ENCODE measurements at regions not wholly inside any gene's neighbourhood (a gene's known extent, or its start where the extent isn't known, plus 50 kb on each side); places are given as distances from the start of the nearest gene placed in this dataset.
A peak's percentile ranks its signal among the peaks of the same experiment; 100 is the strongest.
"Not testable (repeated sequence)": the region's sequence is repeated elsewhere in the genome, so short reads cannot be mapped to it uniquely, and the experiment has no call there.

DNA sequence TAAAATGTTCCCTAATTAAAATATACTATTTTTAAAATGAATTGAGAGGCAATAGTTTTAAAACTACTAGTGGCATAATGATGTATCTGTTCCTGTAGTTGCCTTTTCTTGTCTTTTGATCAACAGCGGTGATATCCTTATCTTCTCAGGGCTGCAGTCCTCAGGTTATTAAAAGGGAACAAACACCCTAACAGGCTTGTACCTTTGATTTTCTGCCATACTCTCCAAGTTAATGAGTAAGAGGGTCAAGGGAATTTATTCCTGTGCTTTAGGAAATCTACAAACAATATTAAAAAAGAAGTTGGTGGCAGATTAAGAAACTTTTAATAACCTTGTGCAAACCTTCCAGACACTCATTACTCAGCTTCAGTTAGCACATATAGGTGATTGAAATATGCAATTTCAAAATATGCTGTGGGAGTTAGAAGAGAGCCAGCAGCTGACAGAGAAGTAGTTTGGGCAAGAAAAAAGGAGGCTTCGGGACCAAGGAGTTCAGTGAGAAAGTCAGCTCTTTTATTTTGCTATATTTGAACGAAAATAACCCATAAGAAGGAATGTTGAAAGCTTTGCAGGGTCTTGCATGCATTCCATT lies 81.0 kb upstream of the TLE4 start:
- no peak for DNase-seq (ENCODE audit: low spot score)

DNA sequence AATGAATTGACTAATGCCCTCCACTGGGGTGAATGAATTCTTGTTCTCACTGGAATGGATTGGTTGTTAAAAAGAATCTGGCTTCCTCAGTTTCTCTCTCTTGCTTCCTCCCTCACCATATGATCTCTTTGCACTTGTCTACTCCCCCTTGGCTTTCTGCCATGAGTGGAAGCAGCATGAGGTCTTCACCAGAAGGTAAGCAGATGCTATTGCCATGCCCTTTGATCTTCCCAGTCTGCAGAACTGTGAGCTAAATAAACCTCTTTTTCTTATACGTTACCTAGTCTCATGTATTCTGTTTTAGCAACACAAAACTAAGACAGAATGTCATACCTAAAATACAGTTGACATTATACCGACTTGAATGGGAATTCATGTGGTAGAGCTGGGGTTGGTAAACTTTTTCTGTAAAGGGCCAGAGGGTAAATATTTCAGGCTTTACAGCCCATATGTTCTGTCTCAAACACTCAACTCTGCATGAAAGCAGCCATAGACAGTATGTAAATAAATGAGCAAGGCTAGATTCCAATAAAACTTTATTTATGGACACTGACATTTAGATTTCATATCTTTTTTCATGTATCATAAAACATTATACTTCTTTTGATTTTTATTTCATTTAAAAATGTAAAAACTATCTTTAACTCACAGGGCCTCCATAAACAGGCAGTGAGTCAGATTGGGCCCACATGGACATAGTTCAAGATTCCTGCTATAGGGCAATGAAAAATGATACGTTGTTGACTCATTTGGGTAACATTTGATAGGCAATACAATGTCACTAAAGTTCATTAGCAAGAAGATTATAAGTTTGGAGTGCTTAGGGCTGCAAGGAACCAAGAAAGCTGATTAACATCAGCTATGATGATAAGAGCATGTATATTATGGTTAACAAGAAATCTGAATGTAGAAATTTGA lies 79.4 kb upstream of the TLE4 start:
- no peak for DNase-seq (ENCODE audit: low spot score)

DNA sequence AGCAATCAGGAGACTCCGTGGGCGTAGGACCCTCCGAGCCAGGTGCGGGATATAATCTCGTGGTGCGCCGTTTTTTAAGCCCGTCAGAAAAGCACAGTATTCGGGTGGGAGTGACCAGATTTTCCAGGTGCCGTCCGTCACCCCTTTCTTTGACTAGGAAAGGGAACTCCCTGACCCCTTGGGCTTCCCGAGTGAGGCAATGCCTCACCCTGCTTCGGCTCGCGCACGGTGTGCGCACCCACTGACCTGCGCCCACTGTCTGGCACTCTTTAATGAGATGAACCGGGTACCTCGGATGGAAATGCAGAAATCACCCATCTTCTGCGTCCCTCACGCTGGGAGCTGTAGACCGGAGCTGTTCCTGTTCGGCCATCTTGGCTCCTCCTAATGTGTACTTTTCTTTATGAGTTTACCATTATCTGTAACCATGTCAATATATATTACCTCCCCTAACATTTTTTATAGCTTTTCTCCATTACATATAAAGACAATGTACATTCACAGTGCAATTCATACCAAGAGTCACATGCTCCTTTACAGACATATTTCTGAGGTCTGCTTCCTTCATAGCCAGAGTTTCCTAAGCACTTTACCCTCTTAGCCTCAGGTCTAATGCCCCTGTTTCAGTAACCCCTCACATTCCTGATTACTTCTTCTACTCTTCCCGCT lies 71.4 kb upstream of the TLE4 start:
- DNase-seq (ENCODE audit: low spot score): not testable (repeated sequence)

DNA sequence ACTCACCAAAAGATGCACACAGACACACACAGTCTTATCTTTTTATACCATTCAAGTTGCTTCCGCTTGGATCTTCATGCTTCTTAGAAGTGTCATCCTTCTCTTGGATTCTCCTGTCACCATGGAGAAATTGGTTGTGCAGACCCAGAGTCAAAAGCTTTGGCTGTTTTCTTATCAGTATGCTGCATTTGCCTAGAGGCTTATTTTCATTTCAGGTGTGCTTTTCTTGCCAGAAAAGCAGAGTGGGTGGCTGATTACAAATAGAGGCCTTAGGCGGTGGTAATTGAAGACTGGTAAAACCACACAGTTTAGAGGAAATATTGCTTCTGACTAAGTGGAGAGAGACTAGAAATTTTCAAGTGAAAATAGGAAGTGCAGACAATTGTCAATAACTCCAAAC lies 70.2 kb upstream of the TLE4 start:
- DNase-seq (ENCODE audit: low spot score): peak; percentile 11

DNA sequence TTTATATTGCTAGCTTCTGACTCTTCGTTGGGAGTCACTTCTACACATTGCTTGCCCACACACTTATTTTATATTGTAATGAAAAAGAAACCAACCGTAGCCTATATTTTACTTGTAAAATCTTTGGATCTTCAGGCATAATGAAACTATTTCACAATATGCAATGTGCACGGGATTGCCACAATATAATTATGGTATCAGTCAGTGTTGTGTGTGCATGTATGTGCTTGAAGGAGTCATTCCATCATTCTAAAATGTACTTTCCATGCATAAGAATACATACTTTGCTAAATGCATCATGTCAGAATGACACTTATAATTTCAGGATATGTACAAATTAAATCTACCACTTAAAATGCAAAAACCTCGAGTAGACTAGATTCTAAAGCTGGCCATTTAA lies 64.0 kb upstream of the TLE4 start:
- no peak for DNase-seq (ENCODE audit: low spot score)

DNA sequence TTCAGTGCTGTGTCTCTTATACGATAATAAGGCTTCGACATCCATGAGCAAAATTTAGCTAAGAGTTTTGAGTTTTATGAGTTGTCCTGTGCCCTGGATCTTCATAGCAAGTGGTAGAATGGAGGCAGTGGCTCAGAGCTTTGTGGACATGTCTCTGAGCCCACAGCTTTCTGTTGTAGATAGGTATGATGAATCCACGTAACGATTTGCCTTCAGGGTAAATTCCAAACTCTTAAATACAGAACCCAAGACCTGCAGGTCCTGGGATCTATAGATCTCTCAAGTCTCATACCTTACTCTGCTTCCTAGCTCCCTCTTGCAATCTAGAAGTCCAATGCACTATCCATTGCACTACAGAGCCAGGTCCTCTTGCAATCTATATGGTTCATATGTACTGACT lies 59.5 kb upstream of the TLE4 start:
- DNase-seq (ENCODE audit: low spot score): no peak

Measured in umbilical cord (tissue), 1 donor.